ENCODE measurements at regions not wholly inside any gene's neighbourhood (a gene's known extent, or its start where the extent isn't known, plus 50 kb on each side); places are given as distances from the start of the nearest gene placed in this dataset.

DNA sequence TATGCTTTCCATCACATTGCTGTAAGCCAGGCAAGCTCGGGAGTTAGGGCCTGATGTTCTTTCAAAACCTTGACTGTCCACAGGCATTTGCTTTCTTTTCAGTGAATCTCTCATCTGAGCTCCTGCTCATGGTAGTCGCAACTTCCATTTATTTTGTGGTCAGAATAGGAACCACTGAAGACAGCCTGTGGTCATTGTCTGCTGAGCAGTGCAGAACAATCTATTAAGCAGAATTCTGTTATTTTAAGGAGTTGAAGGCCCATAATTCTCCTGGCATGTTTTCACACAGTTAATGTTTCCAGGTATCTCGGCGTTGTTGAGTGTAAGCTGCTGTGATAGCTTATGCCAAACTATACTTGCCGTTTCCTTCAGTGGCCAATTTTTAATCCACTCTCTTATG, 491.1 kb upstream of the AKR1E2 start:
- no peak overlapping the region for H3K4me3 ChIP-seq (ENCODE audit: low read depth, low read length)
- no peak for DNase-seq (ENCODE audit: low read depth)
- TF ChIP-seq, protein P1, sequence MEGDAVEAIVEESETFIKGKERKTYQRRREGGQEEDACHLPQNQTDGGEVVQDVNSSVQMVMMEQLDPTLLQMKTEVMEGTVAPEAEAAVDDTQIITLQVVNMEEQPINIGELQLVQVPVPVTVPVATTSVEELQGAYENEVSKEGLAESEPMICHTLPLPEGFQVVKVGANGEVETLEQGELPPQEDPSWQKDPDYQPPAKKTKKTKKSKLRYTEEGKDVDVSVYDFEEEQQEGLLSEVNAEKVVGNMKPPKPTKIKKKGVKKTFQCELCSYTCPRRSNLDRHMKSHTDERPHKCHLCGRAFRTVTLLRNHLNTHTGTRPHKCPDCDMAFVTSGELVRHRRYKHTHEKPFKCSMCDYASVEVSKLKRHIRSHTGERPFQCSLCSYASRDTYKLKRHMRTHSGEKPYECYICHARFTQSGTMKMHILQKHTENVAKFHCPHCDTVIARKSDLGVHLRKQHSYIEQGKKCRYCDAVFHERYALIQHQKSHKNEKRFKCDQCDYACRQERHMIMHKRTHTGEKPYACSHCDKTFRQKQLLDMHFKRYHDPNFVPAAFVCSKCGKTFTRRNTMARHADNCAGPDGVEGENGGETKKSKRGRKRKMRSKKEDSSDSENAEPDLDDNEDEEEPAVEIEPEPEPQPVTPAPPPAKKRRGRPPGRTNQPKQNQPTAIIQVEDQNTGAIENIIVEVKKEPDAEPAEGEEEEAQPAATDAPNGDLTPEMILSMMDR (IDR thresholded peaks at IDR 0.05; ENCODE audit: insufficient read depth, low read length), result no peak

- TF ChIP-seq, protein P1 (IDR thresholded peaks at IDR 0.05; ENCODE audit: insufficient read depth, low read length), result no peak
- no peak for DNase-seq (ENCODE audit: low read depth)
These were observed 492.0 kb upstream of the AKR1E2 start for GRCh38 chr10:4334015-4334414.

DNA sequence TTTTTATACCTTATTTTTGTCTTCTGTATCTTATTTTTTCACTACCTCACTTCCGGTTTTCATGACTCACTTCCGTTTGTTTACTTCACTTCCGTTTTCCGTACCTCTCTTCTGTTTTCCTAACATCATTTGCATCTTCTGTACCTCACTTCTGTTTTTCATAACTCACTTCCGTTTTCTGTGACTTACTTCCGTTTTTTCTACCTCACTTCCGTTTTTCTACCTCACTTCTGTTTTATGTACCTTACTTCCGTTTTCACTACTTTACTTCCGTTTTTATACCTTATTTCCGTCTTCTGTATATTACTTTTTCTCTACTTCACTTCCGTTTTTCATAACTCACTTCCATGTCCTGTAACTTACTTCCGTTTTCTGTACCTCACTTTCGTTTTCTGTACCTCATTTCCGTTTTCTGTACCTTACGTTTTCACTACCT, 492.5 kb upstream of the AKR1E2 start:
- TF ChIP-seq, protein P1 (IDR thresholded peaks at IDR 0.05; ENCODE audit: insufficient read depth, low read length), result no peak
- DNase-seq (ENCODE audit: low read depth), result no peak
- no peak overlapping the region for H3K4me3 ChIP-seq (ENCODE audit: low read depth, low read length)

More at GRCh38 chr10:4334015-4334414, 492.0 kb upstream of the AKR1E2 start:
- no peak overlapping the region for H3K4me3 ChIP-seq (ENCODE audit: low read depth, low read length)

DNA sequence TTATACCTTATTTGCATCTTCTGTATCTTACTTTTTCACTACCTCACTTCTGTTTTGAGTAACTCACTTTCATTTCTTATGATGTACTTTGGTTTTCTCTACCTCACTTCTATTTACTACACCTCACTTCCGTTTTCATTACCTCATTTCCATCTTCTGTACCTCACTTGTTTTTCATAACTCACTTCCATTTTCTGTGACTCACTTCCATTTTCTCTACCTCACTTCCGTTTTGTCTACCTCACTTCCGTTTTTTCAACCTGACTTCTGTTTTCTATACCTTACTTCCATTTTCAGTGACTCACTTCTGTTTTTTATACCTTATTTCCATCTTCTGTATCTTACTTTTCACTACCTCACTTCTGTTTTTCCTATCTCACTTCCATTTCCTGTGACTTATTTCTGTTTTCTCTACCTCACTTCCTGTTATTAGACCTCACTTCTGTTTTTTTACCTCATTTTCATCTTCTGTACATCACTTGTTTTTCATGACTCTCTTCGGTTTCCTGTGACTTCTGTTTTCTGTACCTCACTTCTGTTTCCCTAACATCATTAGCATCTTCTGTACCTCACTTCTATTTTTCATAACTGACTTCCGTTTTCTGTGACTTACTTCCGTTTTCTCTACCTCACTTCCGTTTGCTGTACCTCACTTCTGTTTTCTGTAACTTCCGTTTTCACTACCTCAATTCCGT, 493.1 kb upstream of the AKR1E2 start:
- TF ChIP-seq, protein P1 (IDR thresholded peaks at IDR 0.05; ENCODE audit: insufficient read depth, low read length), result no peak
- no peak for DNase-seq (ENCODE audit: low read depth)
- H3K4me3 ChIP-seq (ENCODE audit: low read depth, low read length), result no peak overlapping the region

GRCh38 chr10:4331150-4331549, 494.9 kb upstream of the AKR1E2 start:
- no peak overlapping the region for H3K4me3 ChIP-seq (ENCODE audit: low read depth, low read length)
- TF ChIP-seq, protein P1 (IDR thresholded peaks at IDR 0.05; ENCODE audit: insufficient read depth, low read length), result no peak
- DNase-seq (ENCODE audit: low read depth), result no peak

DNA sequence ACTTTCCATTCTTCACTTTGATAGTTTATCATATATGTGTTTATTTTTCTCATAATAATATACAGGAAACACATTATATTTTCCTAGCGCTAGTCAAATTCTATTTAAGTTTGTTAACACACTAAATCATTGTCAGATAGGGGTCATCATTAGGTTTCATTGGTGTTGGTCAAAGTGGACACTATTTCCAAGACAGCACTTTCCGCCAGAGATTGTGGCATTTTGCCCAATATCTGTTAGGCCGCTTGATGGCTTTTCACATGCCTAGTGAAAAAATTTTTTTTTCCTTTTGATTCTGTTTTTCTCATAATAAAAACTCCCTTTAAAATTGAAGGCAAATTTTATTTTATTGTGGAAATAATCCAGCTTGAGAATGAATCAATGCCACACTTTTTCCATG, 495.4 kb upstream of the AKR1E2 start:
- DNase-seq (ENCODE audit: low read depth), result no peak
- TF ChIP-seq, protein P1 (IDR thresholded peaks at IDR 0.05; ENCODE audit: insufficient read depth, low read length), result no peak
- H3K4me3 ChIP-seq (ENCODE audit: low read depth, low read length), result no peak overlapping the region

GRCh38 chr10:4329225-4329624, 496.8 kb upstream of the AKR1E2 start:
- TF ChIP-seq, protein P1 (IDR thresholded peaks at IDR 0.05; ENCODE audit: insufficient read depth, low read length), result no peak
- H3K4me3 ChIP-seq (ENCODE audit: low read depth, low read length), result no peak overlapping the region
- DNase-seq (ENCODE audit: low read depth), result no peak

Measured in fibroblast of the aortic adventitia (primary cell).